ENCODE measurements at regions not wholly inside any gene's neighbourhood (a gene's known extent, or its start where the extent isn't known, plus 50 kb on each side); places are given as distances from the start of the nearest gene placed in this dataset.

DNA sequence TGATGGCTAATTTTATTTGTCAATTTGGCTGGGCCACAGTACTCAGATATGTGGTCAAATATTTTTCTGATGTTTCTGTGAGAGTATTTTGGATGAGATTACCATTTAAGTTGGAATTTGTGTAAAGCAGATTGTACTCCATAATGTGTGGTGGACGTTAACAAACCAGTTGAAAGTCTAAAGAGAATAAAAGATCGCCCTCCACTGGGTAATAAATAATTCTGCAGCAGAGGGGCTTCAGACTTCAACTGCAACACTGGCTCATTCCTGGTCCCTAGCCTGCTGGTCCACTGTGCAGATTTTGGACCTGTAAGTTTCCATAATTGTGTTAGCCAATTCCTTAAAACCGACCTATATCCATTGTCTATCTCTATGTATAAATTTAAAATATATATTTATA is 540.3 kb downstream of the PCDH18 start:
- Histone ChIP-seq H3K36me3 (ENCODE audit: control insufficient read depth, insufficient read depth, low read length) (no peaks in the 10 kb centered on the region), H3K4me1 (ENCODE audit: control insufficient read depth, extremely low read depth, insufficient read depth, low read length) (no peaks in the 10 kb centered on the region), H3K27ac (ENCODE audit: insufficient read depth, low read length) (no peak overlapping the region), H4K20me1 (ENCODE audit: control insufficient read depth, extremely low read depth, insufficient read depth, low read length) (no peaks in the 10 kb centered on the region), H3K9me3 (ENCODE audit: control insufficient read depth, insufficient read depth, low read depth, low read length) (no peaks in the 10 kb centered on the region), H3K9ac (ENCODE audit: insufficient read depth, low read length) (no peak overlapping the region), H2AFZ (ENCODE audit: low read length) (no peak overlapping the region), H3K4me2 (ENCODE audit: extremely low read depth, insufficient read depth, low read length) (no peak overlapping the region), H3K79me2 (ENCODE audit: control insufficient read depth, insufficient read depth, low read length) (no peaks in the 10 kb centered on the region), H3K27me3 (ENCODE audit: control insufficient read depth, insufficient read depth, low read length) (no peaks in the 10 kb centered on the region), H3K4me3 (replicated peaks in 1 of 4; ENCODE audit: control extremely low read depth in 1 of 4, insufficient read depth in 1 of 4, low read depth in 3 of 4, low read length in 4 of 4) (no peak overlapping the region)
- no peak for DNase-seq (ENCODE audit: low read depth in 2 of 2)
- TF ChIP-seq, protein P1, sequence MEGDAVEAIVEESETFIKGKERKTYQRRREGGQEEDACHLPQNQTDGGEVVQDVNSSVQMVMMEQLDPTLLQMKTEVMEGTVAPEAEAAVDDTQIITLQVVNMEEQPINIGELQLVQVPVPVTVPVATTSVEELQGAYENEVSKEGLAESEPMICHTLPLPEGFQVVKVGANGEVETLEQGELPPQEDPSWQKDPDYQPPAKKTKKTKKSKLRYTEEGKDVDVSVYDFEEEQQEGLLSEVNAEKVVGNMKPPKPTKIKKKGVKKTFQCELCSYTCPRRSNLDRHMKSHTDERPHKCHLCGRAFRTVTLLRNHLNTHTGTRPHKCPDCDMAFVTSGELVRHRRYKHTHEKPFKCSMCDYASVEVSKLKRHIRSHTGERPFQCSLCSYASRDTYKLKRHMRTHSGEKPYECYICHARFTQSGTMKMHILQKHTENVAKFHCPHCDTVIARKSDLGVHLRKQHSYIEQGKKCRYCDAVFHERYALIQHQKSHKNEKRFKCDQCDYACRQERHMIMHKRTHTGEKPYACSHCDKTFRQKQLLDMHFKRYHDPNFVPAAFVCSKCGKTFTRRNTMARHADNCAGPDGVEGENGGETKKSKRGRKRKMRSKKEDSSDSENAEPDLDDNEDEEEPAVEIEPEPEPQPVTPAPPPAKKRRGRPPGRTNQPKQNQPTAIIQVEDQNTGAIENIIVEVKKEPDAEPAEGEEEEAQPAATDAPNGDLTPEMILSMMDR (conservative IDR thresholded peaks at IDR 0.05 in 1 of 2, IDR thresholded peaks at IDR 0.05 in 1 of 2; ENCODE audit: low read depth in 1 of 2, low read length in 2 of 2) = no peak
- TF ChIP-seq EZH2 (IDR thresholded peaks at IDR 0.05; ENCODE audit: low read length, missing control alignments) = no peak

DNA sequence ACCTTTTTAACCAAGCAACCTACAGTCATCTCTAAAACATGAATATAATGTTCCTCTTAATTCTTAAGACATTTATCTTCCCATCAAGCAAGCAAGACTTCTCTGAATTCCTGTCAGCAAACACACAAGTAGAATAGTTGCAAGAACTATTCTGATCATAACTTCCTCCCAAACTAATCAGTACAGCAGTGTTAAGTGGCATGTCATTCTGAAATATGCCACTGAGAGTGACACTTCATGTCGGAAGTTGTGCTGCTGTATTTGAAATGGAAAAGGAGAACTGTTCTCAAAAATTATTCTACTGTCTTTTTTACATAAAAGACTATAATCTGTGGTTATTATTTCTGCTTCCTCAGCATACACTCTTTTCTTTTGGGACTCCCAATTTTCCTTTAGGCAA is 546.6 kb downstream of the PCDH18 start:
- H2AFZ ChIP-seq (ENCODE audit: low read length) = no peak overlapping the region
- no peaks in the 10 kb centered on the region for H3K4me1 ChIP-seq (ENCODE audit: control insufficient read depth, extremely low read depth, insufficient read depth, low read length)
- TF ChIP-seq EZH2 (IDR thresholded peaks at IDR 0.05; ENCODE audit: low read length, missing control alignments) = no peak
- TF ChIP-seq, protein P1 (conservative IDR thresholded peaks at IDR 0.05 in 1 of 2, IDR thresholded peaks at IDR 0.05 in 1 of 2; ENCODE audit: low read depth in 1 of 2, low read length in 2 of 2) = no peak
- no peaks in the 10 kb centered on the region for H3K27me3 ChIP-seq (ENCODE audit: control insufficient read depth, insufficient read depth, low read length)
- H3K9ac ChIP-seq (ENCODE audit: insufficient read depth, low read length) = no peak overlapping the region
- no peak overlapping the region for H3K4me3 ChIP-seq (replicated peaks in 1 of 4; ENCODE audit: control extremely low read depth in 1 of 4, insufficient read depth in 1 of 4, low read depth in 3 of 4, low read length in 4 of 4)
- H3K9me3 ChIP-seq (ENCODE audit: control insufficient read depth, insufficient read depth, low read depth, low read length) = no peaks in the 10 kb centered on the region
- H3K36me3 ChIP-seq (ENCODE audit: control insufficient read depth, insufficient read depth, low read length) = no peaks in the 10 kb centered on the region
- no peak overlapping the region for H3K27ac ChIP-seq (ENCODE audit: insufficient read depth, low read length)
- no peaks in the 10 kb centered on the region for H4K20me1 ChIP-seq (ENCODE audit: control insufficient read depth, extremely low read depth, insufficient read depth, low read length)
- DNase-seq (ENCODE audit: low read depth in 2 of 2) = no peak
- no peaks in the 10 kb centered on the region for H3K79me2 ChIP-seq (ENCODE audit: control insufficient read depth, insufficient read depth, low read length)
- no peak overlapping the region for H3K4me2 ChIP-seq (ENCODE audit: extremely low read depth, insufficient read depth, low read length)

DNA sequence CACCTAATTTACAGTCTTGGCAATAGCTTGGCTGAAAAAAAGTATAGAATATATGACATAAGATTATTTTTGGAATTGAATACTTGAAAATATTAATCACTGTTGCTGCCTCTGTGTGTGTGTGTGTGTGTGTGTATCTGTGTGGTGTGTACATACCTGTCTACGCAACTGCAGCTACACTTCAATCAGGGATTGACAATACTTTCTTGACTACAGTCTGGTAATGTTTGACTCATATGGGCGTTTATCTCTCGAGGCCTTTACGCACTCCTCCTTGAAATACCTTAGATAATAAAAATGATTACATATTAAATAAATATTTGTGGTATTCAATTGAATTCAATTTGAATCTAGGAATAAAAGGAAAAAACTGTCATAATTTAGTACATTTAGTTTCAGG is 565.2 kb downstream of the PCDH18 start:
- no peaks in the 10 kb centered on the region for H3K27me3 ChIP-seq (ENCODE audit: control insufficient read depth, insufficient read depth, low read length)
- H3K27ac ChIP-seq (ENCODE audit: insufficient read depth, low read length) = no peak overlapping the region
- no peak overlapping the region for H3K4me3 ChIP-seq (replicated peaks in 1 of 4; ENCODE audit: control extremely low read depth in 1 of 4, insufficient read depth in 1 of 4, low read depth in 3 of 4, low read length in 4 of 4)
- DNase-seq (ENCODE audit: low read depth in 2 of 2) = peak in 1 of 2 donors; percentile 6
- H4K20me1 ChIP-seq (ENCODE audit: control insufficient read depth, extremely low read depth, insufficient read depth, low read length) = no peaks in the 10 kb centered on the region
- no peaks in the 10 kb centered on the region for H3K9me3 ChIP-seq (ENCODE audit: control insufficient read depth, insufficient read depth, low read depth, low read length)
- H3K9ac ChIP-seq (ENCODE audit: insufficient read depth, low read length) = no peak overlapping the region
- no peak overlapping the region for H3K4me2 ChIP-seq (ENCODE audit: extremely low read depth, insufficient read depth, low read length)
- no peaks in the 10 kb centered on the region for H3K4me1 ChIP-seq (ENCODE audit: control insufficient read depth, extremely low read depth, insufficient read depth, low read length)
- H3K36me3 ChIP-seq (ENCODE audit: control insufficient read depth, insufficient read depth, low read length) = no peaks in the 10 kb centered on the region
- H2AFZ ChIP-seq (ENCODE audit: low read length) = no peak overlapping the region
- no peaks in the 10 kb centered on the region for H3K79me2 ChIP-seq (ENCODE audit: control insufficient read depth, insufficient read depth, low read length)
- TF ChIP-seq, protein P1 (conservative IDR thresholded peaks at IDR 0.05 in 1 of 2, IDR thresholded peaks at IDR 0.05 in 1 of 2; ENCODE audit: low read depth in 1 of 2, low read length in 2 of 2) = no peak
- TF ChIP-seq EZH2 (IDR thresholded peaks at IDR 0.05; ENCODE audit: low read length, missing control alignments) = no peak

Measured in fibroblast of lung (primary cell).